GM21717 (cell line): ENCODE measurements at regions not wholly inside any gene's neighbourhood (a gene's known extent, or its start where the extent isn't known, plus 50 kb on each side); places are given as distances from the start of the nearest gene placed in this dataset.
"Not testable (repeated sequence)": the region's sequence is repeated elsewhere in the genome, so short reads cannot be mapped to it uniquely, and the experiment has no call there.

Source experiments
- ATAC-seq: cut with Tn5 transposase; IDR thresholded peaks from one replicate; pipeline ENCODE4 v1.9.1; 2021; ENCODE audit warnings: mild to moderate bottlenecking, moderate library complexity; ENCODE audit not compliant: unreplicated experiment

GRCh38 chr2:194870974-194871535 is 786.0 kb upstream of the SLC39A10 start:
- no peak for ATAC-seq

- peak; percentile 54 for ATAC-seq
These were observed 789.7 kb upstream of the SLC39A10 start for GRCh38 chr2:194867328-194867727.

GRCh38 chr2:194854941-194855340 is 802.1 kb upstream of the SLC39A10 start:
- ATAC-seq: no peak

GRCh38 chr2:194842871-194843270 is 814.2 kb upstream of the SLC39A10 start:
- no peak for ATAC-seq

- ATAC-seq: not testable (repeated sequence)
These were observed 822.7 kb upstream of the SLC39A10 start for GRCh38 chr2:194834371-194834770.

GRCh38 chr2:194826241-194826640 is 830.8 kb upstream of the SLC39A10 start:
- no peak for ATAC-seq

GRCh38 chr2:194824450-194824849 is 832.6 kb upstream of the SLC39A10 start:
- no peak for ATAC-seq

GRCh38 chr2:194822657-194823056 is 834.4 kb upstream of the SLC39A10 start:
- no peak for ATAC-seq

GRCh38 chr2:194822097-194822496 is 834.9 kb upstream of the SLC39A10 start:
- no peak for ATAC-seq

- no peak for ATAC-seq
These were observed 837.7 kb upstream of the SLC39A10 start for GRCh38 chr2:194819367-194819766.

- ATAC-seq: no peak
These were observed 841.6 kb upstream of the SLC39A10 start for GRCh38 chr2:194815475-194815874.

- ATAC-seq: no peak
These were observed 854.4 kb upstream of the SLC39A10 start for GRCh38 chr2:194802589-194802988.

- not testable (repeated sequence) for ATAC-seq
These were observed 870.0 kb upstream of the SLC39A10 start for GRCh38 chr2:194787071-194787470.

- ATAC-seq: not testable (repeated sequence)
These were observed 885.6 kb upstream of the SLC39A10 start for GRCh38 chr2:194771394-194771793.

GRCh38 chr2:194769030-194769429 is 888.0 kb upstream of the SLC39A10 start:
- no peak for ATAC-seq

- no peak for ATAC-seq
These were observed 891.3 kb upstream of the SLC39A10 start for GRCh38 chr2:194765723-194766122.

GRCh38 chr2:194750926-194751325 is 906.1 kb upstream of the SLC39A10 start:
- no peak for ATAC-seq

GRCh38 chr2:194745557-194746146 is 911.4 kb upstream of the SLC39A10 start:
- ATAC-seq: no peak

GRCh38 chr2:194742706-194743105 is 914.3 kb upstream of the SLC39A10 start:
- no peak for ATAC-seq

GRCh38 chr2:194739217-194739616 is 917.8 kb upstream of the SLC39A10 start:
- ATAC-seq: no peak

GRCh38 chr2:194735837-194736542 is 921.0 kb upstream of the SLC39A10 start:
- ATAC-seq: no peak

- no peak for ATAC-seq
These were observed 926.8 kb upstream of the SLC39A10 start for GRCh38 chr2:194730266-194730665.
